ENCODE measurements at regions not wholly inside any gene's neighbourhood (a gene's known extent, or its start where the extent isn't known, plus 50 kb on each side); places are given as distances from the start of the nearest gene placed in this dataset.

- no peak for TF ChIP-seq ZNF274 (IDR thresholded peaks at IDR 0.05; ENCODE audit: low read depth, low read length)
- no peak for TF ChIP-seq SUZ12 (IDR thresholded peaks at IDR 0.05; ENCODE audit: extremely low read depth, insufficient read depth, insufficient read length)
- no peak for TF ChIP-seq YY1 (IDR thresholded peaks at IDR 0.05; ENCODE audit: insufficient read depth, insufficient read length)
Observed at GRCh38 chr15:96171853-96172296, 158.6 kb upstream of the NR2F2 start.
